ENCODE measurements at regions not wholly inside any gene's neighbourhood (a gene's known extent, or its start where the extent isn't known, plus 50 kb on each side); places are given as distances from the start of the nearest gene placed in this dataset.

DNA sequence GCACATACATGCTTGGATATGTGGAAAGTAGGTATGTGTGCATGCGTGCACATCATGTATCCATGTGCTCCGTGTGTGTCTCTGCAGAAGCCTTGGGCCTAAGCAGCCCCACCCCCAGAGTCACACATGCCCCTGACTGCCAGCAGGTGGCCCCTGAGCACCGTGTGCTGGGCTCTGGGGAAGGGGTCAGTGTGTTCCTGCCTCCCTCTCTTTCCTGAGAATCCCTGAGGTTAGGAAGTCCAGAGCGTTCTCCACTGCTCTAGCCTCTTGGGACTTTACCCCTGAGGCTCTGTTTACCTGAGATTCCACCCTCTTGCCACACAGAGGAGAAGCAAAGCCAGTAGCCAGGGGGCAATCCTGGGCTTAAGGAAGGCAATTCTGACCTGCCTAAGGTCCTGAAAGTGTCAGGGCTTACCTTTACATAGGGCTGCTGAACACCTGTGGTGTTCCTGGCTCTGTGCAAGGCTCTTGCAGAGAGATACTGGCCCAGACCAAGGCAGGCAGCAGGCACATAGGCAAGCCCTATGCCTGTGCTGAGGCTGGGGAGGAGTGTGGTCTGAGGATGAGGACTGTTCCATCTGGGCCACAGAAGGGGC is 207.3 kb downstream of the TMEM38B start:
- no peak for TF ChIP-seq EZH2 (IDR thresholded peaks at IDR 0.05)
- no peak for TF ChIP-seq POLR2AphosphoS5 (IDR thresholded peaks at IDR 0.05; ENCODE audit: borderline replicate concordance, low read depth, low read length)
- TF ChIP-seq FOXP2 (optimal IDR thresholded peaks at IDR 0.05; ENCODE audit: control extremely low read depth, extremely low read length, insufficient read depth): no peak

Data from SK-N-MC (cell line).